ENCODE measurements at regions not wholly inside any gene's neighbourhood (a gene's known extent, or its start where the extent isn't known, plus 50 kb on each side); places are given as distances from the start of the nearest gene placed in this dataset.

GRCh38 chr13:48909056-48909389 lies 66.7 kb upstream of the FNDC3A start:
- no peak for TF ChIP-seq CTCF (IDR thresholded peaks at IDR 0.05; ENCODE audit: control extremely low read depth, extremely low read depth, low read depth, missing control alignments)
- ChIA-PET CTCF (interaction anchor here (0.7 to 2.0 kb wide), 4 partner anchors 12 to 140 kb away, joined by 3 to 4 read pairs (median 4); no protein-coding TSS in a partner anchor), POLR2A (no interaction called here)
- no peak for DNase-seq (ENCODE audit: extremely low spot score)

GRCh38 chr13:48910686-48911085 lies 65.0 kb upstream of the FNDC3A start:
- CTCF ChIA-PET = no interaction called here
- DNase-seq (ENCODE audit: extremely low spot score) = no peak
- no peak for TF ChIP-seq CTCF (IDR thresholded peaks at IDR 0.05; ENCODE audit: control extremely low read depth, extremely low read depth, low read depth, missing control alignments)
- POLR2A ChIA-PET = no interaction called here

GRCh38 chr13:48919751-48920150 lies 56.0 kb upstream of the FNDC3A start:
- CTCF ChIA-PET = interaction anchor here (0.8 kb wide), 1 partner anchor 8 kb away, joined by 3 read pairs; no protein-coding TSS in a partner anchor
- POLR2A ChIA-PET = no interaction called here
- no peak for TF ChIP-seq CTCF (IDR thresholded peaks at IDR 0.05; ENCODE audit: control extremely low read depth, extremely low read depth, low read depth, missing control alignments)
- DNase-seq (ENCODE audit: extremely low spot score) = no peak

- TF ChIP-seq CTCF (IDR thresholded peaks at IDR 0.05; ENCODE audit: control extremely low read depth, extremely low read depth, low read depth, missing control alignments) = no peak
- POLR2A ChIA-PET = no interaction called here
- no peak for DNase-seq (ENCODE audit: extremely low spot score)
- CTCF ChIA-PET = interaction anchor here (0.7 to 1.2 kb wide), 3 partner anchors 11 to 328 kb away, joined by 3 to 4 read pairs (median 3); no protein-coding TSS in a partner anchor
Measured at GRCh38 chr13:48920730-48921129, 55.0 kb upstream of the FNDC3A start.

- ChIA-PET CTCF (no interaction called here), POLR2A (no interaction called here)
- TF ChIP-seq CTCF (IDR thresholded peaks at IDR 0.05; ENCODE audit: control extremely low read depth, extremely low read depth, low read depth, missing control alignments) = no peak
- DNase-seq (ENCODE audit: extremely low spot score) = no peak
Measured at GRCh38 chr13:48923376-48923775, 52.3 kb upstream of the FNDC3A start.

GRCh38 chr13:48925001-48925400 lies 50.7 kb upstream of the FNDC3A start:
- TF ChIP-seq CTCF (IDR thresholded peaks at IDR 0.05; ENCODE audit: control extremely low read depth, extremely low read depth, low read depth, missing control alignments) = no peak
- CTCF ChIA-PET = no interaction called here
- DNase-seq (ENCODE audit: extremely low spot score) = no peak
- POLR2A ChIA-PET = no interaction called here
